HepG2 (cell line): ENCODE measurements at regions not wholly inside any gene's neighbourhood (a gene's known extent, or its start where the extent isn't known, plus 50 kb on each side); places are given as distances from the start of the nearest gene placed in this dataset.

Experiments used
- ATAC-seq: fragments of 200-7000 bp; cut with Tn5 transposase; 3 replicates; pipeline ENCODE4 v1.9.1; 2020; ENCODE audit warnings: mild to moderate bottlenecking, moderate library complexity
- BruUV-seq: library from RNA; stranded (reverse); fragments of 400-500 nt; replicated peaks from 2 replicates; lab custom pipeline; 2021; lab: Mats Ljungman, UMichigan
- CTCF ChIA-PET: fragments of 300-600 bp; formaldehyde crosslinking; extraction: SDS; loops from one replicate; lab custom pipeline; 2021; ENCODE audit warnings: low total read pairs, inconsistent platforms, low intra/inter-chr PET ratio; lab: Yijun Ruan, JAX
- POLR2A ChIA-PET: fragments of 350-600 bp; sonication (Branson Sonifier 250); formaldehyde crosslinking; loops from one replicate; lab custom pipeline; 2020; ENCODE audit warnings: antibody characterized with exemption, inconsistent platforms; lab: Yijun Ruan, JAX
- DNase-seq: peaks from one replicate; pipeline ENCODE4 v3.0.0-alpha.2; 2015; ENCODE audit warnings: low spot score
- FAIRE-seq: peaks from 3 replicates; lab custom pipeline; 2011; peaks lifted over from hg19 to GRCh38; lab: Jason Lieb, UNC
- H2AFZ ChIP-seq: one replicate; pipeline ENCODE4 v1.6.1; 2011; ENCODE audit warnings: low read length, inconsistent platforms
- H3K27ac ChIP-seq: fragments of 300-600 bp; 3 replicates; pipeline ENCODE4 v1.8.0; 2011; ENCODE audit warnings: mixed run types, mild to moderate bottlenecking, mixed read lengths, low read length, inconsistent platforms; ENCODE audit not compliant: insufficient read depth; ENCODE audit errors: extremely low read length
- H3K27me3 ChIP-seq, 2 experiments: fragments of 200-600 bp in 1 of 2; 2 replicates in 1 of 2; 3 replicates in 1 of 2; pipeline versions ENCODE4 v1.6.0 to v1.8.0; 2011; ENCODE audit warnings: low read length in 2 of 2, mild to moderate bottlenecking in 2 of 2, moderate library complexity in 2 of 2, inconsistent platforms in 1 of 2; ENCODE audit not compliant: insufficient read depth in 2 of 2, control insufficient read depth in 1 of 2
- H3K36me3 ChIP-seq, 2 experiments: fragments of 200-600 bp in 1 of 2; replicated peaks in 1 of 2; 2 replicates in 1 of 2; 3 replicates in 1 of 2; pipeline versions ENCODE4 v1.5.1 to v1.8.0; 2011; ENCODE audit warnings: low read length in 2 of 2, inconsistent platforms in 1 of 2; ENCODE audit not compliant: insufficient read depth in 2 of 2, control insufficient read depth in 1 of 2
- H3K4me1 ChIP-seq: 2 replicates; pipeline ENCODE4 v1.5.1; 2012; ENCODE audit warnings: low read length, inconsistent platforms; ENCODE audit not compliant: insufficient read depth
- H3K4me2 ChIP-seq: 2 replicates; pipeline ENCODE4 v1.6.0; 2011; ENCODE audit warnings: low read depth, low read length, inconsistent platforms
- H3K4me3 ChIP-seq, 3 experiments: fragments of 200-600 bp in 1 of 3; sonication (generic), shearing (Covaris generic) in 1 of 3; replicated peaks in 1 of 3; 2 replicates each; pipeline ENCODE4 v1.5.1; 2011 to 2016; ENCODE audit warnings: low read length in 3 of 3, inconsistent platforms in 2 of 3, low read depth in 2 of 3, mild to moderate bottlenecking in 2 of 3, control low read depth in 1 of 3, mixed read lengths in 1 of 3; ENCODE audit not compliant: insufficient read depth in 1 of 3
- H3K79me2 ChIP-seq: one replicate; pipeline ENCODE4 v1.6.1; 2011; ENCODE audit warnings: low read length, inconsistent platforms; ENCODE audit not compliant: insufficient read depth
- H3K9ac ChIP-seq: 2 replicates; pipeline ENCODE4 v1.6.0; 2011; ENCODE audit warnings: mild to moderate bottlenecking, low read depth, low read length, inconsistent platforms; ENCODE audit not compliant: insufficient read depth
- H3K9me3 ChIP-seq: 2 replicates; pipeline ENCODE4 v1.5.1; 2012; ENCODE audit warnings: mild to moderate bottlenecking, low read length
- H4K20me1 ChIP-seq: 2 replicates; pipeline ENCODE4 v1.6.0; 2011; ENCODE audit warnings: inconsistent platforms, mild to moderate bottlenecking, low read length, moderate library complexity; ENCODE audit not compliant: insufficient read depth
- CREB1 ChIP-seq, 2 experiments: fragments of 450-650 bp in 1 of 2; IDR thresholded peaks; 2 replicates each; pipeline ENCODE4 v1.6.1; 2016 to 2017; ENCODE audit warnings: control low read depth in 1 of 2, mild to moderate bottlenecking in 1 of 2, missing compliant biosample characterization in 1 of 2, missing genetic modification characterization in 1 of 2
- GATA4 ChIP-seq: sonication (generic); IDR thresholded peaks from 2 replicates; pipeline ENCODE4 v1.6.1; 2016; ENCODE audit warnings: antibody characterized with exemption, low read depth, borderline replicate concordance
- LCORL ChIP-seq, 2 experiments: fragments of 450-650 bp in 1 of 2; sonication (generic) in 1 of 2; formaldehyde crosslinking in 1 of 2; IDR thresholded peaks; 2 replicates each; pipeline versions ENCODE4 v1.5.0 to v1.6.1; 2017 to 2020; ENCODE audit warnings: antibody characterized with exemption in 1 of 2, missing genetic modification reagents in 1 of 2
- MEIS1 ChIP-seq: sonication (generic); formaldehyde crosslinking; IDR thresholded peaks from 2 replicates; pipeline ENCODE4 v1.9.0; 2021; ENCODE audit warnings: mild to moderate bottlenecking, missing genetic modification reagents, moderate library complexity, borderline replicate concordance
- MEIS2 ChIP-seq: sonication (generic); formaldehyde crosslinking; IDR thresholded peaks from 2 replicates; pipeline ENCODE4 v1.9.0; 2021; ENCODE audit warnings: mild to moderate bottlenecking, missing genetic modification reagents
- NFIB ChIP-seq: sonication (generic); formaldehyde crosslinking; IDR thresholded peaks from 2 replicates; pipeline ENCODE4 v1.9.0; 2021; ENCODE audit warnings: missing genetic modification reagents, mild to moderate bottlenecking, borderline replicate concordance
- NR2F2 ChIP-seq: IDR thresholded peaks from 2 replicates; pipeline ENCODE4 v1.6.1; 2012; ENCODE audit warnings: low read depth, inconsistent platforms, borderline replicate concordance
- RXRA ChIP-seq: sonication (generic); formaldehyde crosslinking; IDR thresholded peaks from 2 replicates; pipeline ENCODE4 v1.5.1; 2020; ENCODE audit warnings: missing genetic modification reagents
- SKI ChIP-seq: fragments of 450-650 bp; IDR thresholded peaks from one replicate; pipeline ENCODE4 v1.6.1; 2018; ENCODE audit warnings: mild to moderate bottlenecking; ENCODE audit not compliant: partially characterized antibody
- ZBTB20 ChIP-seq: sonication (generic); formaldehyde crosslinking; IDR thresholded peaks from 2 replicates; pipeline ENCODE4 v1.8.1; 2023; ENCODE audit warnings: missing genetic modification reagents, low read depth, mild to moderate bottlenecking, borderline replicate concordance
- WGBS: methylation state at CpG from one replicate; pipeline ENCODE4 v1.1.6; 2017; ENCODE audit warnings: low lambda C conversion rate; 5-methylcytosine and 5-hydroxymethylcytosine counted together
- in situ Hi-C: cut with HindIII; loops from 2 replicates; pipeline ENCODE4 v1.10.0; 2017; ENCODE audit warnings: low pct_unique_long_range_greater_than_20kb; ENCODE audit not compliant: extremely low pct_ligation_motif_present
- intact Hi-C: fragments of 100-400 bp; cut with micrococcal nuclease; formaldehyde crosslinking; loops from one replicate; pipeline ENCODE4 v1.10.0; 2022; ENCODE audit not compliant: unreplicated experiment
- TF ChIP-seq, protein P1 (sequence below): fragments of 450-650 bp; IDR thresholded peaks from 2 replicates; pipeline ENCODE4 v1.6.1; 2017; ENCODE audit warnings: mild to moderate bottlenecking
- TF ChIP-seq, protein P2 (sequence below): sonication (generic); formaldehyde crosslinking; conservative IDR thresholded peaks from 2 replicates; pipeline ENCODE4 v1.4.0; 2020; ENCODE audit warnings: mild to moderate bottlenecking, missing genetic modification reagents, moderate library complexity
- TF ChIP-seq, protein P3 (sequence below): sonication (generic); formaldehyde crosslinking; IDR thresholded peaks from 2 replicates; pipeline ENCODE4 v1.4.0; 2020; ENCODE audit warnings: missing genetic modification reagents, borderline replicate concordance
- TF ChIP-seq, protein P4 (sequence below): IDR thresholded peaks from 2 replicates; pipeline ENCODE4 v1.6.1; 2016

- H3K4me1 ChIP-seq, result peaks cover 16% of the 10 kb centered on the region
- peak; percentile 56 for FAIRE-seq
- 0 out of 5 replicates have a peak, but pooled peaks cover 0 to 11% of the 10 kb centered on the region in 2 experiments for H3K27me3 ChIP-seq
- no peak overlapping the region for H2AFZ ChIP-seq
- H4K20me1 ChIP-seq, result no peaks in the 10 kb centered on the region
- ATAC-seq, result peak; percentile 88
- ChIA-PET CTCF (no interaction called here), POLR2A (no interaction called here)
- intact Hi-C loops, result no loop called here
- no peak overlapping the region for H3K27ac ChIP-seq
- 2% methylated on average over 7 of the region's 7 CpGs for WGBS
- H3K9me3 ChIP-seq, result no peaks in the 10 kb centered on the region
- no peaks in the 10 kb centered on the region for H3K79me2 ChIP-seq
- H3K4me2 ChIP-seq, result peak overlapping the region; percentile 14; the same call in 1 of the 2 replicates
- no peak overlapping the region for H3K9ac ChIP-seq
- DNase-seq, result peak; percentile 39
- H3K36me3 ChIP-seq, result no peaks in the 10 kb centered on the region
- no TSS peak for BruUV-seq
- in situ Hi-C loops, result no loop called here
- 0 out of 6 replicates have a peak overlapping the region, but pooled peaks of 1 of the 3 experiments have one; percentile 2 for H3K4me3 ChIP-seq
- TF ChIP-seq GATA4, result no peak
- peak; percentile 54; the same call in 1 of the 2 replicates for TF ChIP-seq ZBTB20
- TF ChIP-seq MEIS1, result no peak
- TF ChIP-seq NFIB (CRISPR knock-in tag), result no peak
- 0 out of 2 replicates have a peak, but pooled peaks have one; percentile 46 for TF ChIP-seq NR2F2
- TF ChIP-seq, protein P1, sequence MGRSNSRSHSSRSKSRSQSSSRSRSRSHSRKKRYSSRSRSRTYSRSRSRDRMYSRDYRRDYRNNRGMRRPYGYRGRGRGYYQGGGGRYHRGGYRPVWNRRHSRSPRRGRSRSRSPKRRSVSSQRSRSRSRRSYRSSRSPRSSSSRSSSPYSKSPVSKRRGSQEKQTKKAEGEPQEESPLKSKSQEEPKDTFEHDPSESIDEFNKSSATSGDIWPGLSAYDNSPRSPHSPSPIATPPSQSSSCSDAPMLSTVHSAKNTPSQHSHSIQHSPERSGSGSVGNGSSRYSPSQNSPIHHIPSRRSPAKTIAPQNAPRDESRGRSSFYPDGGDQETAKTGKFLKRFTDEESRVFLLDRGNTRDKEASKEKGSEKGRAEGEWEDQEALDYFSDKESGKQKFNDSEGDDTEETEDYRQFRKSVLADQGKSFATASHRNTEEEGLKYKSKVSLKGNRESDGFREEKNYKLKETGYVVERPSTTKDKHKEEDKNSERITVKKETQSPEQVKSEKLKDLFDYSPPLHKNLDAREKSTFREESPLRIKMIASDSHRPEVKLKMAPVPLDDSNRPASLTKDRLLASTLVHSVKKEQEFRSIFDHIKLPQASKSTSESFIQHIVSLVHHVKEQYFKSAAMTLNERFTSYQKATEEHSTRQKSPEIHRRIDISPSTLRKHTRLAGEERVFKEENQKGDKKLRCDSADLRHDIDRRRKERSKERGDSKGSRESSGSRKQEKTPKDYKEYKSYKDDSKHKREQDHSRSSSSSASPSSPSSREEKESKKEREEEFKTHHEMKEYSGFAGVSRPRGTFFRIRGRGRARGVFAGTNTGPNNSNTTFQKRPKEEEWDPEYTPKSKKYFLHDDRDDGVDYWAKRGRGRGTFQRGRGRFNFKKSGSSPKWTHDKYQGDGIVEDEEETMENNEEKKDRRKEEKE, result no peak
- TF ChIP-seq, protein P2, sequence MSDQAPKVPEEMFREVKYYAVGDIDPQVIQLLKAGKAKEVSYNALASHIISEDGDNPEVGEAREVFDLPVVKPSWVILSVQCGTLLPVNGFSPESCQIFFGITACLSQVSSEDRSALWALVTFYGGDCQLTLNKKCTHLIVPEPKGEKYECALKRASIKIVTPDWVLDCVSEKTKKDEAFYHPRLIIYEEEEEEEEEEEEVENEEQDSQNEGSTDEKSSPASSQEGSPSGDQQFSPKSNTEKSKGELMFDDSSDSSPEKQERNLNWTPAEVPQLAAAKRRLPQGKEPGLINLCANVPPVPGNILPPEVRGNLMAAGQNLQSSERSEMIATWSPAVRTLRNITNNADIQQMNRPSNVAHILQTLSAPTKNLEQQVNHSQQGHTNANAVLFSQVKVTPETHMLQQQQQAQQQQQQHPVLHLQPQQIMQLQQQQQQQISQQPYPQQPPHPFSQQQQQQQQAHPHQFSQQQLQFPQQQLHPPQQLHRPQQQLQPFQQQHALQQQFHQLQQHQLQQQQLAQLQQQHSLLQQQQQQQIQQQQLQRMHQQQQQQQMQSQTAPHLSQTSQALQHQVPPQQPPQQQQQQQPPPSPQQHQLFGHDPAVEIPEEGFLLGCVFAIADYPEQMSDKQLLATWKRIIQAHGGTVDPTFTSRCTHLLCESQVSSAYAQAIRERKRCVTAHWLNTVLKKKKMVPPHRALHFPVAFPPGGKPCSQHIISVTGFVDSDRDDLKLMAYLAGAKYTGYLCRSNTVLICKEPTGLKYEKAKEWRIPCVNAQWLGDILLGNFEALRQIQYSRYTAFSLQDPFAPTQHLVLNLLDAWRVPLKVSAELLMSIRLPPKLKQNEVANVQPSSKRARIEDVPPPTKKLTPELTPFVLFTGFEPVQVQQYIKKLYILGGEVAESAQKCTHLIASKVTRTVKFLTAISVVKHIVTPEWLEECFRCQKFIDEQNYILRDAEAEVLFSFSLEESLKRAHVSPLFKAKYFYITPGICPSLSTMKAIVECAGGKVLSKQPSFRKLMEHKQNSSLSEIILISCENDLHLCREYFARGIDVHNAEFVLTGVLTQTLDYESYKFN, result peak; percentile 51
- no peak for TF ChIP-seq LCORL (IDR thresholded peaks at IDR 0.05)
- TF ChIP-seq LCORL (CRISPR knock-in tag; IDR thresholded peaks at IDR 0.05), result peak; percentile 22; the same call in 1 of the 2 replicates
- TF ChIP-seq, protein P3, sequence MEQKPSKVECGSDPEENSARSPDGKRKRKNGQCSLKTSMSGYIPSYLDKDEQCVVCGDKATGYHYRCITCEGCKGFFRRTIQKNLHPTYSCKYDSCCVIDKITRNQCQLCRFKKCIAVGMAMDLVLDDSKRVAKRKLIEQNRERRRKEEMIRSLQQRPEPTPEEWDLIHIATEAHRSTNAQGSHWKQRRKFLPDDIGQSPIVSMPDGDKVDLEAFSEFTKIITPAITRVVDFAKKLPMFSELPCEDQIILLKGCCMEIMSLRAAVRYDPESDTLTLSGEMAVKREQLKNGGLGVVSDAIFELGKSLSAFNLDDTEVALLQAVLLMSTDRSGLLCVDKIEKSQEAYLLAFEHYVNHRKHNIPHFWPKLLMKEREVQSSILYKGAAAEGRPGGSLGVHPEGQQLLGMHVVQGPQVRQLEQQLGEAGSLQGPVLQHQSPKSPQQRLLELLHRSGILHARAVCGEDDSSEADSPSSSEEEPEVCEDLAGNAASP (CRISPR knock-in tag), result no peak
- TF ChIP-seq, protein P4, sequence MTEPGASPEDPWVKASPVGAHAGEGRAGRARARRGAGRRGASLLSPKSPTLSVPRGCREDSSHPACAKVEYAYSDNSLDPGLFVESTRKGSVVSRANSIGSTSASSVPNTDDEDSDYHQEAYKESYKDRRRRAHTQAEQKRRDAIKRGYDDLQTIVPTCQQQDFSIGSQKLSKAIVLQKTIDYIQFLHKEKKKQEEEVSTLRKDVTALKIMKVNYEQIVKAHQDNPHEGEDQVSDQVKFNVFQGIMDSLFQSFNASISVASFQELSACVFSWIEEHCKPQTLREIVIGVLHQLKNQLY (CRISPR knock-in tag), result no peak
- TF ChIP-seq CREB1 (IDR thresholded peaks at IDR 0.05), result peak; percentile 57; the same call in 1 of the 2 replicates
- peak; percentile 66; the same call in 1 of the 2 replicates for TF ChIP-seq CREB1 (CRISPR knock-in tag; IDR thresholded peaks at IDR 0.05)
- TF ChIP-seq MEIS2 (CRISPR knock-in tag), result 0 out of 2 replicates have a peak, but pooled peaks have one; percentile 28
- TF ChIP-seq SKI, result peak; percentile 93
- TF ChIP-seq RXRA (CRISPR knock-in tag), result 0 out of 2 replicates have a peak, but pooled peaks have one; percentile 33
Measured at GRCh38 chr2:60316381-60317033, 236.9 kb downstream of the BCL11A start.
